ENCODE measurements at regions not wholly inside any gene's neighbourhood (a gene's known extent, or its start where the extent isn't known, plus 50 kb on each side); places are given as distances from the start of the nearest gene placed in this dataset.

DNA sequence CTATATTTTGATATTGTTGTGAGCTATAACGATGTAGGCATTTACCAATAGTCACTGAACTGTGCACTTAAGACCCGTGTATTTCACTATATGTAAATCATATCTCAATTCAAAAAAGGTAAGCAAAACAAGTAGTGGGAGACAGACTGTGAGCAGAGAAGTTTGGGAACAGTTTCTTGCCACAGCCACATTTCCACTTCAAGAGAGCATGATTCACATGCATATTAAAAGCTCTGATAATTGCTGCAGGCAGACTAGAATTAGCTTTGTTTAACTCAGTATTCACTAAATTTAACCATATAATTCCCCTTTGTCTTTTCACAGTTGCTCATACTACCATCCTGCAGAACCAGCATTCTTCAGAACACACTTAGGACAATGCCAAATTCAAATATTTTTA, 168.4 kb upstream of the ZNF385D start:
- Histone ChIP-seq H3K9ac (replicated peaks in 1 of 4; ENCODE audit: extremely low read depth in 1 of 4, low read depth in 3 of 4, low read length in 3 of 4) (no peak overlapping the region), H3K27ac (ENCODE audit: low read depth, low read length) (no peak overlapping the region)
- no peak for FAIRE-seq

More for the DNA sequence above, 168.4 kb upstream of the ZNF385D start:
- H2AK5ac ChIP-seq (ENCODE audit: low read depth, low read length): no peak overlapping the region
- no peak overlapping the region for H3K4me3 ChIP-seq (ENCODE audit: extremely low read depth in 1 of 4, insufficient read depth in 2 of 4, low read depth in 3 of 4, low read length in 4 of 4)
- no peak overlapping the region for H2BK15ac ChIP-seq (ENCODE audit: low read length)
- no peak overlapping the region for H3K4ac ChIP-seq (replicated peaks; ENCODE audit: insufficient read length, low read depth, low read length)
- H3K79me1 ChIP-seq (ENCODE audit: low read depth, low read length): no peaks in the 10 kb centered on the region
- no peak overlapping the region for H3K4me2 ChIP-seq (ENCODE audit: insufficient read depth in 1 of 2, low read depth in 2 of 2, low read length in 2 of 2)
- CTCF ChIA-PET (ENCODE audit: partially characterized antibody): interaction anchor here (1.0 to 1.1 kb wide), 3 partner anchors 8 to 170 kb away, joined by 3 to 5 read pairs (median 3); no protein-coding TSS in a partner anchor
- H2AFZ ChIP-seq (ENCODE audit: low read length): no peak overlapping the region
- DNase-seq (ENCODE audit: low read depth in 1 of 2, low spot score in 2 of 2): no peak
- no peak overlapping the region for H4K91ac ChIP-seq (replicated peaks; ENCODE audit: insufficient read length, low read length)
- H4K8ac ChIP-seq (ENCODE audit: extremely low read depth, insufficient read depth, low read length): no peak overlapping the region
- H4K20me1 ChIP-seq (replicated peaks in 1 of 2; ENCODE audit: control insufficient read depth in 1 of 2, insufficient read depth in 2 of 2, low read length in 2 of 2): no peaks in the 10 kb centered on the region
- H4K5ac ChIP-seq (ENCODE audit: insufficient read length, low read depth, low read length): no peak overlapping the region
- H2BK12ac ChIP-seq (ENCODE audit: low read depth, low read length): no peak overlapping the region
- H2BK5ac ChIP-seq (ENCODE audit: low read depth, low read length): no peak overlapping the region
- H3K56ac ChIP-seq (replicated peaks; ENCODE audit: insufficient read length, low read depth, low read length): no peak overlapping the region
- no peaks in the 10 kb centered on the region for H3K23me2 ChIP-seq (ENCODE audit: low read depth, low read length)
- H2BK120ac ChIP-seq (replicated peaks; ENCODE audit: low read depth, low read length): no peak overlapping the region
- H3K79me2 ChIP-seq (ENCODE audit: control insufficient read depth in 1 of 2, insufficient read depth in 2 of 2, low read length in 2 of 2): no peaks in the 10 kb centered on the region
- POLR2A ChIA-PET (ENCODE audit: partially characterized antibody): no interaction called here
- H3K9me3 ChIP-seq (ENCODE audit: insufficient read depth in 2 of 2, low read depth in 1 of 2, low read length in 1 of 2): no peaks in the 10 kb centered on the region
- no peak for TF ChIP-seq SRF (IDR thresholded peaks at IDR 0.05; ENCODE audit: low read depth, low read length)
- no peak for TF ChIP-seq GTF2F1 (IDR thresholded peaks at IDR 0.05; ENCODE audit: borderline replicate concordance, low read depth, low read length)
- no peak for TF ChIP-seq SP2 (IDR thresholded peaks at IDR 0.05; ENCODE audit: low read length)
- no peak for TF ChIP-seq CBX5 (IDR thresholded peaks at IDR 0.05; ENCODE audit: low read depth, low read length)
- no peak for TF ChIP-seq CBX8 (IDR thresholded peaks at IDR 0.05; ENCODE audit: borderline replicate concordance, low read depth, low read length)
- TF ChIP-seq TAF7 (optimal IDR thresholded peaks at IDR 0.05; ENCODE audit: borderline replicate concordance, low read depth, low read length): no peak
- TF ChIP-seq CHD1 (IDR thresholded peaks at IDR 0.05; ENCODE audit: low read depth, low read length): no peak
- no peak for TF ChIP-seq POLR2AphosphoS5 (IDR thresholded peaks at IDR 0.05; ENCODE audit: low read depth, low read length)
- H3K36me3 ChIP-seq (ENCODE audit: control insufficient read depth in 2 of 4, insufficient read depth in 4 of 4, low read length in 3 of 4): no peaks in the 10 kb centered on the region
- H3K27me3 ChIP-seq (replicated peaks in 1 of 4; ENCODE audit: control insufficient read depth in 3 of 4, extremely low read depth in 1 of 4, insufficient read depth in 3 of 4, low read length in 3 of 4): no peaks in the 10 kb centered on the region
- H3K23ac ChIP-seq (ENCODE audit: insufficient read length): no peak overlapping the region
- peaks cover 0 to 4% (median 1%) of the 10 kb centered on the region in 4 experiments; a peak in 2 of 7 replicates for H3K4me1 ChIP-seq (replicated peaks in 1 of 4; ENCODE audit: control insufficient read depth in 3 of 4, insufficient read depth in 4 of 4, low read length in 3 of 4)
- H2BK20ac ChIP-seq (ENCODE audit: low read length): no peak overlapping the region
- 79% methylated on average over 2 of the region's 2 CpGs; no CpG with 5 or more reads in 1 of the 2 experiments for WGBS, 2 experiments (ENCODE audit: extremely low coverage in 1 of 2, insufficient coverage in 1 of 2, insufficient read length in 1 of 2, insufficient replicate concordance in 2 of 2, low coverage in 1 of 2, low lambda C conversion rate in 2 of 2, missing lambda C conversion rate in 1 of 2)
- no peak overlapping the region for H3K14ac ChIP-seq (ENCODE audit: insufficient read length)
- H3K18ac ChIP-seq (ENCODE audit: extremely low read depth, low read length): no peak overlapping the region

Data from H1 (cell line).